GM19452 (cell line): ENCODE measurements at regions not wholly inside any gene's neighbourhood (a gene's known extent, or its start where the extent isn't known, plus 50 kb on each side); places are given as distances from the start of the nearest gene placed in this dataset.
"Not testable (repeated sequence)": the region's sequence is repeated elsewhere in the genome, so short reads cannot be mapped to it uniquely, and the experiment has no call there.

Source experiments
- ATAC-seq: cut with Tn5 transposase; IDR thresholded peaks from one replicate; pipeline ENCODE4 v1.9.1; 2021; ENCODE audit not compliant: unreplicated experiment

DNA sequence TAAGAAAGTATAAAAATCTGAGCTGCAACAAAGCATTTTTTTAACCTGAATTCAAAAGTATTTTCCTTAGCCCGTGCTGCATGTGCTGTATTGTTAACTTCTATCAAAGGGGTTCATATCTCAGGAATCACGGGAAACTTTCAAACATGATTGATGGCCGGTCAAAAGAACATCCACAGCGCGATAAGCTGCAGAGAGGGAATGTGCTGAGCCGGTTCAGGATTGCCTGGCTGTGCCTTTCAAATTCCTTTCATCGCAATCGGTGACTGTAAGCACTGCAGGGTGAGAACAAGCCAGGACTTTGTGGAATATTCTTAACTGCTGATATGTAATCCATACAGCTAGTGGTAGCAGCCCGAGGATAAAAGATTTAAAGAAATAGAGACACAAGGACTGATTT lies 210.9 kb upstream of the NOCT start:
- ATAC-seq: no peak

DNA sequence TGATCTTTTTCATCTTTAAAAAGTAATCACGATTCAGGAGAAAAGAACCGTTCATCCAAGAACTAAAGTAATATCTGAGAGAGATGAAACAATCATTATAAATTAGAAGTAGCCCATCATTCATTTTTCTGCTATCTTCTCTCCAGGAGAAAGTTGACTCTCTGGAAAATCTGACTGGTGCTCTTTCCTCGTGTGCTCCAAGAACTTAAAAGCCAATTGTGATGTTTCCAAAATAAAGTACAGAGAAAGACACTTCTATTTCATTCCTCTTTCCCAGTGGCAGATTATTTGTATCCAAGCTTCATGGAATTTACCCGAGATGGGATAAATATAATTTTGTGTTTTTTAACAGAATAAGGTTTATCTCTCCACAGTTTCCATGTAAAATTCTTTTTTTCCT lies 212.5 kb upstream of the NOCT start:
- ATAC-seq: no peak

DNA sequence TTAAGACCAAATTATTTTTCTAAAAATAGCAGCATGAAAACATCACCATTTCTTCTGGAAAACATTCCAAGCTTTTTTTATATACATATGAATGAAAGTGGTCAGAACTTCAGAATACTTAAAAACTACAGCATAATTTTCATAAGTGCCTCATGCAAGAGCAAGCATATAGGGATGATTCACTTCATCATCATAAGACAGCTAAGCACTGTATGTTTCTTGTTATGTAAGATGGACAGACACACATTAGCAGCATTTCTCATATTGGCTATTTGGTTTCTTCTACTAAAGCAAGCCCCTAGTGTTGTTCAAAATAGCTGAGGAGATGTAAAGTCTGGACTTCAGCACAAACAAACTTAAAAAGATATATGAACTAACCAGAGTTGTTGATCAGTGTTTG lies 213.1 kb upstream of the NOCT start:
- ATAC-seq: no peak

DNA sequence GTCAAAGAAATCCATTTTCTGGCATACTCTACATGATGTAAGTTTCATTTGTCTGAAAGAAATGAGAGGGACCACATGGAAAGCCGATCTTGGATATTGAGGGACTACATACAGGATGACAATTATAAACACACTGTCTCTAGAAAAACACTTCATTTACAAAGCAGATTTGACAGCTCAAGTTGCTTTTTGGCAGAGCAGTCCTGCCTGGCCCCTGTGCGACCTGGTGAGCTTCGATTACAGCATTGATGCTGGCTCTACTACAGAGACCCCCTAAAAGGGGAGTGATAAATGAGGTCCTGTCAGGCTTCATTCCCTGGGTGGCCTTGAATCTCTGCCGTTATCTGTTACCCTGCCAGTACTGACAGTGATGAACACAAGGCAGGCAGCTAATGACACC lies 215.2 kb upstream of the NOCT start:
- no peak for ATAC-seq

DNA sequence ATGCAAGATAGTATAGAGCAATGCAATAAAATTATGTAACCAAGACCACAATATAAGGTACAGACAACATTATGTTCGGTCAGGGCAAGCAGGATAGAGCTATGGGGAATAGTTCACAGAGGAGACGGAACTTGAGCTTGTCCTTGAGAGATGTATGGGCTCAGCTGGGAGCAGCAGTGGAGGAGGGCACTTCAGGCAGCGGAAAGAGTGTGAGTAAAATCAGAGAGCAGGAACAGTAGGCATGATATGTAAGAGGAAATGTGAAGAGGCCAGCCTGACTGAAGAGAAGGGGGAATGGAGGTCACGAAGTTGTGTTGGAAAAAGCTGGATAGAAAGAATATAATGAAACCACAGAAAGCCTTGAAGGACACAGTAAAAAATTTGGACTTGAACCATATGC lies 217.2 kb upstream of the NOCT start:
- ATAC-seq: no peak

DNA sequence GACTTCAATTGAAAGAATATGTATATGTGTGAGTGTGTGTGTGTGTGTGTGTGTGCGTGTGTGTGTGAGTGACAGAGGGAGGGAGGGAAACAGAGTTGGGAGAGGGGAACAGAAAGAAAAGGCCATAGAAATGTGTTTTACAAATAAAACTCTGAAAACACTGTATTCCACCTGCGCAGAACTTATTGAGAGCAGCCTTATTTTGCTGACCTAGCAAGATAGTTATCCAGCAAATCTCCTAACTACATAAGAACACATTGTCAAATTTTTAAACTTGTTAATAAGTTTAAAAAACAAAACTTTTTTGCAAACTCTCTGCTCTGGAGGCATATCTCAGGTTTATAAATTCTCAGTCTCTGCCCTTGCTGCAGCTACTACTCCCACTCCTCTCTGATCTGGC lies 217.9 kb upstream of the NOCT start:
- ATAC-seq: no peak

DNA sequence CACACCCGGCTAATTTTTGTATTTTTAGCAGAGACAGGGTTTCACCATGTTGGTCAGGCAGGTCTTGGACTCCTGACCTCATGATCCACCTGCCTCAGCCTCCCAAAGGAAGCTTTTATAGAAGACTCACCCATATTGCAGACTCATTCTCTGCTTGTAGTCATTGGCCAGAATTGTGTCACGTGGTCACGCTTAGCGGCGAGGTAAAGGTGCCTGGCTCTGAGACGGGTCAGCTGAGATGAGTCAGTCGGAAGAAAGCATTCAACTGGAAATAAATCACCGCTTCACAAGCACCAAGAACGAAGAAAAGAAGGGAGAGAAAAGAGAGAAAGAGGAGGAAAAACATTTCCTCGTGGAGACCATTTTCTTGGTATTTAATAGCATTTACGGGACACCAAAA lies 218.8 kb upstream of the NOCT start:
- ATAC-seq: no peak

DNA sequence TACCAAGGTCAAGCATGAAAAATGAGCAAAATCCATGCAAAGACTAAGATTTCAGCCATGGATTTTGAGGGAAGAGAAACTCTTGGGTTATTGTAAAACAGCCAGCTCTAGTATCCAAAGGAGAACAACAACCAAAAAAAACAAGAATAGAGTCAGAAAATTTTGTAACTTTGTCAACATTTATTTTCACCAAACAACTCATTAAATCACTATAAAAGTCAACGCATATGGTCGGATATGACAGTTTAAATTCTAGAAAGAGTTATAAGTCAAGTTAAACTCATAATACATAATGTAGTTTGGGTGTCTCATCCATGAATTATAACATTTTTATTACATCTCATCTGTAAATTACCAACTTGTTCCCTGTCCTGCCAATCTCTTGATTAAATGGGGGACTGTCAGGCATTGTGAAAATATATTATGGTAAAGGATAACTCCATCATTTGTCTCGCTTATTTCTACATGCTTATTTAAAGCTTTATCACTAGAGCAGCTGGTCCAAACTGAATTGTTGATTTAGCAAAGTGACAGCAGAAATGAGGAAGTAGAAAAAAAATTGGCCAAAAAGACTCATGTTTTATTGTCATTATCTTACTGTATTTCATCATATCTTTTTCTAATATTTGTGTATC lies 224.8 kb upstream of the NOCT start:
- no peak for ATAC-seq

DNA sequence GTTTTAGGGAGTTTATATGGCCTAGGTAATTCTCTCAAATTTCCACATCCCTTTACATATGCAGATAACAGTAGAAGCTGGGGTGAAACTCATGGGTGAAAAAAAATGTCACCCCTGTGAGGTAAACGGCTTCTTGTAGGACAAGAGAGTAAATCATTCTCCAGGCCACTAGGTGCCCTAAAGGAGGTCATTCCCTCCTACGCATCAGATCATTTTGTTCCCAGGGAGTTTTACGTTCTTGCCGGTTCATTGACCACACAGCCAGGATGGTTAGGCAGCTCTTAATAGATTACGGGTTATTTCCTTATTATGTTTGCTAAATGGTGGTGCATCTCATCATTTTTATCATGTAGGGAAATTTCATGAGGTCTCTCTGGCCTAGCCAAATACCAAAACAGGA lies 225.8 kb upstream of the NOCT start:
- ATAC-seq: no peak

DNA sequence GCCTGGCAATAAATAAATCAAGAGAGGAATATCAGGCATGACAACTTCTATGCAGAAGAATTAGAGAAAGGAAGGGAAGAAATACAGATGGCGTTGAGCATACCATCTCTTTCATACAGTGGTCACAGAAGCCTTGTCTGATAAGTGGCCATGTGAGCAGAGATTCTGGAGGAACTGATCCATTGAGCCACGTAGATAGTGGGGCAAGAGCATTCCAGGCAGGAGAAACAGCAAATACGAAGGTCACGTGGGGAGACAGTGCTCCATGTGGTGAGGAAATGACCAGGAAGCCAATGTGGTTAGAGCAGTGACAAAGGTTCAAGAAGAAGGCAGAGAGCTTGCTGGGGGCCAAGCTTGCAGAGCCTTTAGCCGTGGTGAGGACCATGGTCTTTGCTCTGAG lies 226.7 kb upstream of the NOCT start:
- ATAC-seq: no peak

DNA sequence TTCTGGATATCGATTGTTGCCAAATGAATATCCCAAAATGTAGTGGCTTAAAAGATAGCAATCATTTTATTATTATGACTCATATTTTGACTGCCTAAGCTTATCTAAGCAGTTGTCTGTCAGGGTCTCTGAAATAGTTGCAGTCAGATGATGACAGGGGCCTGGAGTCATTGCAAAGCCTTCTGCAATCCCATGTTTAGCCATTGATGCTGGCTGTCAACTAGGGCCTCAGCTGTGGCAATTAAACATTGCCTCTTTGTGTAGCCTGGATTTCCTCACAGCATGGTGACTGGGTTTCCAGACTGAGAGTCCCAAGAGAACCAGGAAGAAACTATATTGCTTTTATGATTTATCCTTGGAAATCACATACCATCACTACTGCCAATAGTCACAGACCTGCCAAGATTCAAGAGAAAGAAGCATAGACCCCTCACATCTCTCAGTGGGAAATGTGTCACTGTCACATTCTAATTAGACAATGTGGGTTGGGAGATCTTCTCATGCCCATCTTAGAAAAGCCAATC lies 227.3 kb upstream of the NOCT start:
- no peak for ATAC-seq

DNA sequence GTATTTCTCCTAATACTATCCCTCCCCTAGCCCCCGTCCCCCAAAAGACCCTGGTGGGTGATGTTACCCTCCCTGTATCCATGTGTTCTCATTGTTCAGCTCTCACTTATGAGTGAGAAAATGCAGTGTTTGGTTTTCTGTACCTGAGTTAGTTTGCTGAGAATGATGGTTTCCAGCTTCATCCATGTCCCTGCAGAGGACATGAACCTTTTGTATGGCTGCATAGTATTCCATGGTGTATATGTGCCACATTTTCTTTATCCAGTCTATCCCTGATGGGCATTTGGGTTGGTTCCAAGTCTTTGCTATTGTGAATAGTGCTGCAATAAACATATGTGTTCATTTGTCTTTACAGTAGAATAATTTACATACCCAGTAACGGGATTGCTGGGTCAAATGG lies 235.8 kb upstream of the NOCT start:
- ATAC-seq: not testable (repeated sequence)

DNA sequence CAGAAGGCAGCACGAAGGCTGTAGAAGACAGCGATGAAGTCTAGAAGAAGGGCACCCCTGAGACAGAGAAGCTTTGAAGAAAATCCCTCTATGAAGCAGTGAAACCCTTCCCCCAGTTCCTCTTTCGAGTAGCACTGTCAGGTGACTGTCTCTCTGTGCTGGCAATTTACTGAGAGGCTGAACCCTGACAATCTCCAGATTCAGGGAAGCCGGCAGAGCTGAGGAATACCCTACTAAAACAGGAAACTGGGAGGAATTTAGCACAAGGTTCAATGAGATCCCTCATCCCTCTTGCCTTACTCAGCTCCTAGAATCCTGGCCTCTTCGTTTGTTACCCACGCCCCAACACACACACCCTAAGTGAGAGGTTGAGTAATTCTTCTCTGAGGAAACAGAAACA lies 239.7 kb upstream of the NOCT start:
- no peak for ATAC-seq

DNA sequence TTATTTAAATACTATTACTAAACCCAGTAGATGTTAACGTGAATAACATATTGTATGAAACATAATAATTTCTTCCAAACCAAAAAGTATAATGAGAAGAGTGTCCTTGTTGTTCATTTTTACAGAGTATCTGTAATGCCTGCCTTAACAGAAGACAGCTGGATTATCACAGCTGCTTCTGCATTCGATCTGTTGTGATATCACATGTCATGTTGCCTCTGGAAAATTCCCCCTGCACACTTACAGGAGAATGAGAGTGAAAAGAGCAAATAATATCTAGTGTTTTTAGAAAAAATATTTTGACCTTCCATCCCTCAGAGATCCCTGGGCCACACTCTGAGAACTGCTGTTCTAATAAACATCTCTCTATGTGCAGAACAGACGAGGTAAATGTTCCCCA lies 240.1 kb upstream of the NOCT start:
- no peak for ATAC-seq

DNA sequence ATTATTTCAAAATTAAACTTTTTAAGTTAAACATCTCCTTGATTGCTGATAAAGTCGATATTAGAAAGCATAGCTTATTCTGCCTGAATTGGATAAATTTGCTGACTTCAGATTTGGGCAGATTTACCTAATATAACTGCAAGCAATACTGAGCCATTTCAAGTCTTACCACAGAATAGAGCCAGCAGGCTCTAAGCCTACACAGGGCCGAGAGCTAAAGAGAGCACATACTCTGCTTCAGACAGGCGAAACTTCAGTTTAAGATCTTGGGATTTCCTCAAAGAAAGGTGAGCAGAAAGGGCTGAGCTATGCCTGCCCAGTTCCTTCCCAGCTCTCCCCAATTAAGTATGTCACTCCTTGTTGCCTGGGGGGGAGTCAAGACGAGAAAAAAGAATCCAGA lies 240.6 kb upstream of the NOCT start:
- ATAC-seq: no peak

DNA sequence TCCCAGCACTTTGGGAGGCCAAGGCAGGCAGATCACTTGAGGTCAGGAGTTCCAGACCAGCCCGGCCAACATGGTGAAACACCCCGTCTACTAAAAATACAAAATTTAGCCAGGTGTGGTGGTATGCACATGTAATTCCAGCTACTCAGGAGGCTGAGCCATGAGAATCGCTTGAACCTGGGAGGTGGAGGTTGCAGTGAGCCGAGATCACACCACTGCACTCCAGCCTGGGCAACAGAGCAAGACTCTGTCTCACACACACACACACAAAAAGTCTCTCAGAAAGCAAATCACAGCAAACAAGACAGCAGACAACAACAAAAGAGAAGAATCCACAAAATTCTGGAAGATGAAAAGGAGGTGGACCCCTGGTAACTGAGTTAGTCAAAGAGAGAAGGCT lies 241.5 kb upstream of the NOCT start:
- not testable (repeated sequence) for ATAC-seq

DNA sequence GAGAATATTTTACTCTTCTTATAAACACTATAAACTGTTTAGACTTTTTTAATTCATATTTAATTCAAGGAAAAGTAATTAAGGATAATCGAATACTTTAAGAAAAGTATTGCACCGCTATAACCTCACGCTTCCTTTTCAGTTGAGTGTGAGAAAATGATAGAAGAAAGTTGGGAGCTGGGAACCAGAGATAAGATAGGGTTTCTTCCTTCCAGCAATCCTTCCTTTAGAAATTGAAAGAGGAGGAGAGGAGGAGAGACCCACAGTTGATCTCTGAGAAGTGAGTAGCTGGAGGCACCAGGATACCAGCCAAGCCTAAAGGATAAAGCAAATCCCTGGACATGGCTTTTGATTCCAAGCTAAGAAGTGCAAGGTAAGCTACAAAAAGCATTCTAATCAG lies 242.3 kb upstream of the NOCT start:
- no peak for ATAC-seq

DNA sequence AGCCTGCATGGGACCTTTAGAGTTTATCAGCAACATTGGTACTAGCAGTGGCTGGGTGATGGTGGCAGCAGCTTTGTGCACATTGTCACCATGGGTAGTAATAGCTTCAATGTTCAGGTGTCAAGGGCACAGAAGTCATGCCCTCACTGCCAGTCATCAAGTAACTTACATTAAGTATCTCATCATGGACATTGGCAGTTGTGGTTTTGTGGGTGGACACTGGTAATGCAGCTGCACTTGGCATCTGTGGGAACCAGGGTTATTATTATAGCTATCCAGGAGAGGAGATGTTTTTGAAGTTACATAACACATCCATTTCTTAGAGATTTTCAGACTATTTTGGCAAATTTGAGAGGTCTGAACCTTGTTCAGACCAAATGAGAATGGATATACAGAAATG lies 243.2 kb upstream of the NOCT start:
- no peak for ATAC-seq

DNA sequence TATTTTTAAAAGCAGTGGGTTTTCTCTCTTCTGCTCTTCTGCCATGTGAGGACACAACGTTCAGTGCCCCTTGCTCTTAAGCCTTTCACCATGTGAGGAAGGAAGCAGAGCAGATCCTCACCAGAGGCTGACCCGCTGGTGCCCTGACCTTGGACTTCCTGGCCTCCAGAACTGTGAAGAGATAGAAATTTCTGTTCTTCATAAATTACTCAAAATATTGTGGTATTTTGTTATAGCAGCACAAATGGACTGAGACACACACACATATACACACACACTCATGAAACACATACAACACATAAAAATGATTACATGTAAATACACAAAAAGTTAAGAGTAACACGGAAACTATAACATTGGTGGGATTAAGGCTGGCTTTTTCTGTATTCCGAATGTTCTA lies 244.8 kb upstream of the NOCT start:
- no peak for ATAC-seq

DNA sequence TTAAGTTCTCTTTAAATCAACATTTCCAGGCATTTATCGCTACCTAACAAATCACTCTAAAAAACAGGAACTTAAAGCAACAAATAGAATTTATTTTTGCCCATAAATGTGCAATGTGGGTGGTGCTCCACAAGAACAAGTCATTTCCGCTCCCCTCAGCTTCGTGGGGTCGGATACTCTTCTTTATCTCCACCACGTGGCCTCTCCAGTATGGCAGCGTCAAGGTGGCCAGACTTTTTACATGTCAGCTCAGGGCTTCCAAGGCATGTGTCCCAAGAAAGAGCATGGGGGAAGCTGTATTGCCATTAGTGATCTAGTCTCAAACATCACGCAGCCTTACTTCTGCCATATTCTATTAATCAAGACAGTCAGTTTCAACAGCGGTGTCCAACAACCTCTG lies 249.2 kb upstream of the NOCT start:
- ATAC-seq: no peak

DNA sequence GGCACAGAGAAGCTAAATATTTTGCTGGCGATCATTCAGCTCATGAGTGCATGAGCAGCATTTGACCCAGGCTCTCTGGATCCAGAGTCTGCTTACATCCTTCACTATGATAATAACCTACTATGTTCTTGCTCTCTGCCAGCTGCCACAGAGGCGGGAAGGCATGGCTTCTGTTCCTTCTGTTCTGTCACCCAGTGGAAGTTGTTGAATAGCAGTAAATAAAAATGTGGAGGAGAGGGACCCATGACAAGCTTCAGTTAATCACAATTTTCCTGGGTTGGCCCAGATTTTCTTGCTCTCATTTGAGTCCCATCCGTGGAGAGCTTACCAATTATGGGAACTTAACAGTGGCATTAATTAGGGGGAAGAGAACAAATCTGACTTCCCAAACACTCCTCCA lies 250.1 kb upstream of the NOCT start:
- ATAC-seq: no peak

DNA sequence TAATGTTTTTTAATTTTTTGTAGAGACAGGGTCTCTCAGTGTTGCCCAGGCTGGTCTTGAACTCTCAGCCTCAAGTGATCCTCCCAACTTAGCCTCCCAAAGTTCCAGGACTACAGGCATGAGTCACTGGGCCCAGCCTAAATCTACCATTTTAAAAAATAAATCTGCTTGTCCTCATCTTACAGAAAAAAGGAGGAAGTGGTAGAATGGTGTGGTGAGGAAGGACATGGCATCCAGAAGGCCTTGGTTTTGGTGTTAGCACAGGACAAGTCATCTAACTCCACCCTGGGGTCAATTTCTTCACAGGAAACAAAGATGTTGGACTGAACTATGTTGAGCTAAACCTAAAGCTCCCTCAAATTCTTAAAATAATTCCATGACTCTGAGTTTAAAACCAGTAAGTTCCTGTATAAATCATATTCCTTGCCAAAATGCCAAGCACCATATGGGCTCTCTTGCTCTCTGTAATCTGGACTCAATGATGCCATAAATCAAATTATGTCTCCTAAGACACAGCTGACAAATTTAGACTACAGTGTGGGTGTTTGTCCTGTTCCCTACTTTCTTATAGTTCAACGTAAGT lies 253.9 kb upstream of the NOCT start:
- no peak for ATAC-seq

DNA sequence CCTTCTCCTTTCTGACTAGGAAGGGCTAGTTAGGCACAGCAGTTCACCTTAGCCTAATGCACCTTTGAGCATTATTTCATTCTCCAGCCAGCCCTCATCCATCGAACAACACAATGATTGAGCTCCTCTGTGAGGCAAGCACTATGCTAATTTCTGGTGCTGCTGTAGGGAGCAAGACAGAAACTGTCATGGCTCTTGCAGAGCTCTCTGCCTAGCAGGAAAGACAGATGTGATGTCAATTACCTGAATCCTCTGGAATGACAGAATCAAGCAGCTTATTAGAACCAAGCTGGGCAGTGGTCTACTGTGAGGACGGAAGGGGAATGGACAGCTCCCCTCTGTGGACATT lies 256.1 kb upstream of the NOCT start:
- no peak for ATAC-seq
